Brain microvascular endothelial cell (primary cell): ENCODE measurements at regions not wholly inside any gene's neighbourhood (a gene's known extent, or its start where the extent isn't known, plus 50 kb on each side); places are given as distances from the start of the nearest gene placed in this dataset.

ENCODE experiments used
- DNase-seq: peaks from one replicate; pipeline ENCODE4 v3.0.0-alpha.2; 2020
- H3K27ac ChIP-seq: fragments of 250-450 bp; sonication (Bioruptor Pico); 2 replicates; pipeline ENCODE4 v1.5.1; 2020; ENCODE audit warnings: mild to moderate bottlenecking, moderate library complexity
- H3K27me3 ChIP-seq: fragments of 250-450 bp; sonication (Bioruptor Pico); replicated peaks from 2 replicates; pipeline ENCODE4 v1.5.1; 2020; ENCODE audit warnings: mild to moderate bottlenecking
- H3K36me3 ChIP-seq: fragments of 250-450 bp; sonication (Bioruptor Pico); replicated peaks from 2 replicates; pipeline ENCODE4 v1.5.1; 2020; ENCODE audit warnings: mild to moderate bottlenecking
- H3K4me3 ChIP-seq: 2 replicates; pipeline ENCODE4 v1.5.1; 2011; ENCODE audit warnings: low read depth, mild to moderate bottlenecking, control low read depth, low read length, moderate library complexity
- in situ Hi-C: cut with HindIII; loops from 2 replicates; pipeline ENCODE4 v1.10.0; 2017; ENCODE audit warnings: low sequenced_read_pairs, low pct_ligation_motif_present
- TF ChIP-seq, protein P1 (sequence below): IDR thresholded peaks from 2 replicates; pipeline ENCODE4 v1.5.1; 2011; ENCODE audit warnings: low read depth, mild to moderate bottlenecking, moderate library complexity, low read length, control low read depth, inconsistent platforms; ENCODE audit errors: missing control alignments

GRCh38 chr7:136173874-136174273, 196.7 kb upstream of the MTPN start:
- no peak overlapping the region for H3K27ac ChIP-seq
- H3K36me3 ChIP-seq: no peaks in the 10 kb centered on the region
- no peaks in the 10 kb centered on the region for H3K27me3 ChIP-seq
- H3K4me3 ChIP-seq: no peak overlapping the region
- DNase-seq: no peak
- in situ Hi-C loops: no loop called here
- TF ChIP-seq, protein P1, sequence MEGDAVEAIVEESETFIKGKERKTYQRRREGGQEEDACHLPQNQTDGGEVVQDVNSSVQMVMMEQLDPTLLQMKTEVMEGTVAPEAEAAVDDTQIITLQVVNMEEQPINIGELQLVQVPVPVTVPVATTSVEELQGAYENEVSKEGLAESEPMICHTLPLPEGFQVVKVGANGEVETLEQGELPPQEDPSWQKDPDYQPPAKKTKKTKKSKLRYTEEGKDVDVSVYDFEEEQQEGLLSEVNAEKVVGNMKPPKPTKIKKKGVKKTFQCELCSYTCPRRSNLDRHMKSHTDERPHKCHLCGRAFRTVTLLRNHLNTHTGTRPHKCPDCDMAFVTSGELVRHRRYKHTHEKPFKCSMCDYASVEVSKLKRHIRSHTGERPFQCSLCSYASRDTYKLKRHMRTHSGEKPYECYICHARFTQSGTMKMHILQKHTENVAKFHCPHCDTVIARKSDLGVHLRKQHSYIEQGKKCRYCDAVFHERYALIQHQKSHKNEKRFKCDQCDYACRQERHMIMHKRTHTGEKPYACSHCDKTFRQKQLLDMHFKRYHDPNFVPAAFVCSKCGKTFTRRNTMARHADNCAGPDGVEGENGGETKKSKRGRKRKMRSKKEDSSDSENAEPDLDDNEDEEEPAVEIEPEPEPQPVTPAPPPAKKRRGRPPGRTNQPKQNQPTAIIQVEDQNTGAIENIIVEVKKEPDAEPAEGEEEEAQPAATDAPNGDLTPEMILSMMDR: no peak

DNA sequence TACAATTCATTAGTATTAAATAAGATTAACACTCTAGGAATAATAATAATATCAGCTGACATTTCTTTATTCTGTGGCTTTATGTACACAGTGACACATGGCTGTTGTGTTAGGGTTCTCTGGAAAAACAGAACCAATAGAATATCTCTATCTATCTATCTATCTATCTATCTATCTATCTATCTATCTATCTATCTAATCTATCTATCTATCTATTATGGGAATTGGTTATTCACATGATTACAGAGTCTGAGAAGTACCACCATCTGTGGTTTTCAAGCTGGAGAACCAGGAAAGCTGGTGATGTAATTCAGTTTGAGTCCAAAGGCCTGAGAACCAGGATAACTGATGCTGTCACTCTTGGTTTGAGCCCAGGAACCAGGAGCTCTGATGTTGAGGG, 194.1 kb upstream of the MTPN start:
- H3K4me3 ChIP-seq: no peak overlapping the region
- H3K36me3 ChIP-seq: no peaks in the 10 kb centered on the region
- in situ Hi-C loops: no loop called here
- no peak for DNase-seq
- TF ChIP-seq, protein P1: no peak
- no peaks in the 10 kb centered on the region for H3K27me3 ChIP-seq
- H3K27ac ChIP-seq: no peak overlapping the region

GRCh38 chr7:136168821-136169220, 191.7 kb upstream of the MTPN start:
- Histone ChIP-seq H3K36me3 (no peaks in the 10 kb centered on the region), H3K27ac (no peak overlapping the region), H3K4me3 (no peak overlapping the region), H3K27me3 (no peaks in the 10 kb centered on the region)
- TF ChIP-seq, protein P1: no peak
- no peak for DNase-seq
- in situ Hi-C loops: no loop called here

DNA sequence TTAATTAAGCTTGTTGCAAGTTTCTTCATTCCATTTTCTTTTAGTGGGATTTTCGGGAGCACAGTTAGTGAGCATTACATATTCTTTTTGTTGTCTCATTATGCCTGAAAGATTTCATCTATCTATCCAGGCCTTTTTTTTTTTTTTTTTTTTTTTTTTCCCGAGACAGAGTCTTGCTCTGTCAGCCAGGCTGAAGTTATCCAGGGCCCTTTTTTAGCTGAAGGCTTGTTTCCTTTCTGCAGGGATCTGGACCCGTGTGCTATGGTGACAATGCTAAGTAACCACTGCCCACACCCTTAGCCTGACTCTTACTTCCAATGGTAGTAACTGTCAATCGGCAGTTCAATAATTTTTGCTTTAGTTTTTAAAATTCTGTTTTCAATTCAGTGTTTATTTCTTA, 190.8 kb upstream of the MTPN start:
- H3K36me3 ChIP-seq: no peaks in the 10 kb centered on the region
- TF ChIP-seq, protein P1: no peak
- H3K27me3 ChIP-seq: no peaks in the 10 kb centered on the region
- H3K27ac ChIP-seq: no peak overlapping the region
- no peak overlapping the region for H3K4me3 ChIP-seq
- in situ Hi-C loops: no loop called here
- no peak for DNase-seq

- TF ChIP-seq, protein P1: no peak
- no peak overlapping the region for H3K27ac ChIP-seq
- H3K4me3 ChIP-seq: no peak overlapping the region
- no peaks in the 10 kb centered on the region for H3K27me3 ChIP-seq
- in situ Hi-C loops: no loop called here
- no peak for DNase-seq
- H3K36me3 ChIP-seq: no peaks in the 10 kb centered on the region
These were observed 189.4 kb upstream of the MTPN start for GRCh38 chr7:136166521-136166920.

- in situ Hi-C loops: no loop called here
- DNase-seq: no peak
- no peak overlapping the region for H3K27ac ChIP-seq
- H3K27me3 ChIP-seq: no peaks in the 10 kb centered on the region
- no peaks in the 10 kb centered on the region for H3K36me3 ChIP-seq
- no peak overlapping the region for H3K4me3 ChIP-seq
- TF ChIP-seq, protein P1: no peak
These were observed 186.2 kb upstream of the MTPN start for GRCh38 chr7:136163340-136163801.
